Glutamatergic neuron (in vitro differentiated cells): ENCODE measurements at regions not wholly inside any gene's neighbourhood (a gene's known extent, or its start where the extent isn't known, plus 50 kb on each side); places are given as distances from the start of the nearest gene placed in this dataset.
A peak's percentile ranks its signal among the peaks of the same experiment; 100 is the strongest.

ENCODE experiments used
- DNase-seq: peaks from one replicate; pipeline ENCODE4 v3.0.0; 2022
- H3K27ac Mint-ChIP-seq: one replicate; pipeline ENCODE4 v1.8.0; 2020; ENCODE audit warnings: mild to moderate bottlenecking, mixed read lengths, inconsistent platforms; ENCODE audit not compliant: unreplicated experiment
- H3K27me3 Mint-ChIP-seq: one replicate; pipeline ENCODE4 v1.8.0; 2020; ENCODE audit warnings: mild to moderate bottlenecking, moderate library complexity, mixed read lengths, inconsistent platforms; ENCODE audit not compliant: unreplicated experiment
- H3K36me3 Mint-ChIP-seq: one replicate; pipeline ENCODE4 v1.8.0; 2020; ENCODE audit warnings: mild to moderate bottlenecking, mixed read lengths, inconsistent platforms; ENCODE audit not compliant: unreplicated experiment
- H3K4me1 Mint-ChIP-seq: one replicate; pipeline ENCODE4 v1.8.0; 2020; ENCODE audit warnings: mild to moderate bottlenecking, low read depth, mixed read lengths, inconsistent platforms; ENCODE audit not compliant: unreplicated experiment
- H3K4me3 Mint-ChIP-seq: one replicate; pipeline ENCODE4 v1.8.0; 2020; ENCODE audit warnings: mild to moderate bottlenecking, mixed read lengths, inconsistent platforms; ENCODE audit not compliant: unreplicated experiment
- H3K9me3 Mint-ChIP-seq: one replicate; pipeline ENCODE4 v1.8.0; 2020; ENCODE audit warnings: mild to moderate bottlenecking, moderate library complexity, mixed read lengths, inconsistent platforms; ENCODE audit not compliant: unreplicated experiment
- CTCF ChIP-seq: fragments of 200-600 bp; sonication (generic); IDR thresholded peaks from one replicate; pipeline ENCODE4 v1.5.0; 2021; ENCODE audit not compliant: partially characterized antibody, unreplicated experiment

- H3K9me3 Mint-ChIP-seq, result peaks cover 2% of the 10 kb centered on the region
- H3K36me3 Mint-ChIP-seq, result peaks cover 19% of the 10 kb centered on the region
- DNase-seq, result peak; percentile 23
- peaks cover 12% of the 10 kb centered on the region for H3K27me3 Mint-ChIP-seq
- no peak overlapping the region for H3K27ac Mint-ChIP-seq
- no peak overlapping the region for H3K4me3 Mint-ChIP-seq
- TF ChIP-seq CTCF, result no peak
- peaks cover 8% of the 10 kb centered on the region for H3K4me1 Mint-ChIP-seq
Observed at GRCh38 chr6:170027647-170028043, 263.2 kb downstream of the DLL1 start.

- no peak for DNase-seq
Observed at GRCh38 chr6:170026751-170027646, 263.9 kb downstream of the DLL1 start.

GRCh38 chr6:170025935-170026750 lies 264.7 kb downstream of the DLL1 start:
- Mint-ChIP-seq H3K36me3 (peaks cover 19% of the 10 kb centered on the region), H3K27me3 (peaks cover 12% of the 10 kb centered on the region), H3K4me3 (no peak overlapping the region), H3K9me3 (peaks cover 2% of the 10 kb centered on the region), H3K27ac (no peak overlapping the region), H3K4me1 (peaks cover 7% of the 10 kb centered on the region)
- no peak for DNase-seq
- no peak for TF ChIP-seq CTCF

More at GRCh38 chr6:170026751-170027646, 263.9 kb downstream of the DLL1 start:
- H3K9me3 Mint-ChIP-seq, result peaks cover 2% of the 10 kb centered on the region
- H3K27ac Mint-ChIP-seq, result no peak overlapping the region
- H3K36me3 Mint-ChIP-seq, result peaks cover 19% of the 10 kb centered on the region
- no peak for TF ChIP-seq CTCF
- H3K4me3 Mint-ChIP-seq, result no peak overlapping the region
- H3K27me3 Mint-ChIP-seq, result peaks cover 12% of the 10 kb centered on the region
- peaks cover 8% of the 10 kb centered on the region for H3K4me1 Mint-ChIP-seq

GRCh38 chr6:170025341-170025911 lies 265.5 kb downstream of the DLL1 start:
- peaks cover 2% of the 10 kb centered on the region for H3K9me3 Mint-ChIP-seq
- peaks cover 19% of the 10 kb centered on the region for H3K36me3 Mint-ChIP-seq
- DNase-seq, result no peak
- TF ChIP-seq CTCF, result no peak
- H3K4me1 Mint-ChIP-seq, result peaks cover 7% of the 10 kb centered on the region
- H3K4me3 Mint-ChIP-seq, result no peak overlapping the region
- peaks cover 12% of the 10 kb centered on the region for H3K27me3 Mint-ChIP-seq
- no peak overlapping the region for H3K27ac Mint-ChIP-seq
